Thoracic aorta (tissue), 2 donors: ENCODE measurements at regions not wholly inside any gene's neighbourhood (a gene's known extent, or its start where the extent isn't known, plus 50 kb on each side); places are given as distances from the start of the nearest gene placed in this dataset.
"Not testable (repeated sequence)": the region's sequence is repeated elsewhere in the genome, so short reads cannot be mapped to it uniquely, and the experiment has no call there.

Experiments used
- ATAC-seq: fragments of 150-250 bp; one replicate; pipeline ENCODE4 v1.8.0; 2017; ENCODE audit warnings: low read depth; ENCODE audit not compliant: insufficient number of reproducible peaks, low FRiP score
- DNase-seq: peaks from one replicate; pipeline ENCODE4 v3.0.0-alpha.2; 2020; ENCODE audit warnings: low spot score
- H3K27ac ChIP-seq, 2 donors: fragments of 200-600 bp; sonication (generic); 1 replicate in 1 of 2; 2 replicates in 1 of 2; pipeline ENCODE4 v1.5.1; 2016; ENCODE audit warnings: mild to moderate bottlenecking in 2 of 2, moderate library complexity in 2 of 2
- H3K27me3 ChIP-seq: fragments of 200-600 bp; sonication (generic); replicated peaks from 2 replicates; pipeline ENCODE4 v1.6.0; 2016; ENCODE audit warnings: mild to moderate bottlenecking; ENCODE audit not compliant: insufficient read depth
- H3K36me3 ChIP-seq: fragments of 200-600 bp; sonication (generic); one replicate; pipeline ENCODE4 v1.5.1; 2016
- H3K4me1 ChIP-seq, 2 donors: fragments of 200-600 bp; sonication (generic); 1 replicate in 1 of 2; 2 replicates in 1 of 2; pipeline versions ENCODE4 v1.5.1 to v1.6.0; 2016; ENCODE audit warnings: low read depth in 2 of 2, mild to moderate bottlenecking in 1 of 2; ENCODE audit not compliant: control insufficient read depth in 1 of 2
- H3K4me3 ChIP-seq: fragments of 200-600 bp; sonication (generic); 2 replicates; pipeline ENCODE4 v1.5.1; 2016; ENCODE audit warnings: mild to moderate bottlenecking
- H3K9me3 ChIP-seq: fragments of 200-600 bp; sonication (generic); 2 replicates; pipeline ENCODE4 v1.5.1; 2016
- TF ChIP-seq, protein P1 (sequence below): fragments of 200-600 bp; sonication (generic); IDR thresholded peaks from one replicate; pipeline ENCODE4 v1.5.1; 2019; ENCODE audit warnings: antibody characterized with exemption

DNA sequence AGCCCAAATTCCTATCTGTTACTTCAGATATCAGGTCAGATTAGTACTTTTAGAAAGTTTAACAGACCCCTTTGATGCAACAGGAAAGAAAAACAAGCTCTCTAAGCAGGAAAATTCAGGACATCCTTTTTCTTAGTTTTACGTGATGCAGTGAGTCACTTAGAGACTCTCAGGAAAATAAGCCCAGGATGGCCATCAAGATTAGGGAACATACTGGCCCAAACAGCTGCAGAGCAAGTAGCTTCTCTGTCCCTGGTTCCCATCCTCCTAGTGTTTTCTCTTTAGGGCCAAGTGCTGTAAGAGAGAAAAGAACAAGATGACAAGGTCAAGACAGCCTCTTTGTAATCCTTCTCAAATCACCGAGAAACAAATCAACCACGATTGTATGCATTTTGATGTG is 219.1 kb downstream of the ZNF674 start:
- peaks cover 0 to 19% of the 10 kb centered on the region in 2 donors for H3K4me1 ChIP-seq
- H3K4me3 ChIP-seq: no peak overlapping the region
- no peaks in the 10 kb centered on the region for H3K36me3 ChIP-seq
- peak overlapping the region; percentile 58 to 71 for H3K27ac ChIP-seq
- H3K9me3 ChIP-seq: no peaks in the 10 kb centered on the region
- no peak for DNase-seq
- no peak for ATAC-seq
- TF ChIP-seq, protein P1, sequence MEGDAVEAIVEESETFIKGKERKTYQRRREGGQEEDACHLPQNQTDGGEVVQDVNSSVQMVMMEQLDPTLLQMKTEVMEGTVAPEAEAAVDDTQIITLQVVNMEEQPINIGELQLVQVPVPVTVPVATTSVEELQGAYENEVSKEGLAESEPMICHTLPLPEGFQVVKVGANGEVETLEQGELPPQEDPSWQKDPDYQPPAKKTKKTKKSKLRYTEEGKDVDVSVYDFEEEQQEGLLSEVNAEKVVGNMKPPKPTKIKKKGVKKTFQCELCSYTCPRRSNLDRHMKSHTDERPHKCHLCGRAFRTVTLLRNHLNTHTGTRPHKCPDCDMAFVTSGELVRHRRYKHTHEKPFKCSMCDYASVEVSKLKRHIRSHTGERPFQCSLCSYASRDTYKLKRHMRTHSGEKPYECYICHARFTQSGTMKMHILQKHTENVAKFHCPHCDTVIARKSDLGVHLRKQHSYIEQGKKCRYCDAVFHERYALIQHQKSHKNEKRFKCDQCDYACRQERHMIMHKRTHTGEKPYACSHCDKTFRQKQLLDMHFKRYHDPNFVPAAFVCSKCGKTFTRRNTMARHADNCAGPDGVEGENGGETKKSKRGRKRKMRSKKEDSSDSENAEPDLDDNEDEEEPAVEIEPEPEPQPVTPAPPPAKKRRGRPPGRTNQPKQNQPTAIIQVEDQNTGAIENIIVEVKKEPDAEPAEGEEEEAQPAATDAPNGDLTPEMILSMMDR: no peak
- H3K27me3 ChIP-seq: no peaks in the 10 kb centered on the region

DNA sequence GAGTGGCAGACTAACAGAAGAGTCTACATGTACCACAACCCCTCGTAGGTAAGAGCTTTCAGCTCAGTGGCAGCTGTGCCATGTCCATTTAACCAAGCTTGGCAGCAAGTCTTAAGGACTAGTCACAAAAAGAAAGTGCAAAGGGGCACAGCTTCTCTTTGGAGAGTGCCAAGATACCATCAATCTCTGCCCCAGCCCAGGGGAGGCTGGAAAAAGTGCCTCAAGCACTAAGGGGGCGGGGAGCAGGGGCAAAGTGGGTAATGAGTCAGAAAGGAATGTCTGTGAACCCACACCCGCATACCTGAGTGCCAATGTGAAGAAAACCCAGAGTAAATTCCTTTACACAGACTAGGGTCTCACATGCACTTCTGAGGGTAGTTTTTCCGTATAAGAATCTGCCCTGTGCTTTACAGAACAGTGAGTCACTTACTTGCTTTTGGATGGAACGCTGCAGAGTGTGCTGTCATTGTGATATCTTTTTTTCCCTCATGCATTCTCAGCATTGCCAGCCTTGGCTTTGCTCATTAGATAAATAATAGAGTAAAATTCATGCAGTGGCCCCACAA is 219.8 kb downstream of the ZNF674 start:
- DNase-seq: no peak
- no peaks in the 10 kb centered on the region for H3K9me3 ChIP-seq
- H3K36me3 ChIP-seq: no peaks in the 10 kb centered on the region
- TF ChIP-seq, protein P1: no peak
- peak overlapping the region; percentile 58 to 71 for H3K27ac ChIP-seq
- H3K27me3 ChIP-seq: no peaks in the 10 kb centered on the region
- peak overlapping the region; percentile 41 for H3K4me3 ChIP-seq
- no peak for ATAC-seq
- H3K4me1 ChIP-seq: peaks cover 0 to 19% of the 10 kb centered on the region in 2 donors

DNA sequence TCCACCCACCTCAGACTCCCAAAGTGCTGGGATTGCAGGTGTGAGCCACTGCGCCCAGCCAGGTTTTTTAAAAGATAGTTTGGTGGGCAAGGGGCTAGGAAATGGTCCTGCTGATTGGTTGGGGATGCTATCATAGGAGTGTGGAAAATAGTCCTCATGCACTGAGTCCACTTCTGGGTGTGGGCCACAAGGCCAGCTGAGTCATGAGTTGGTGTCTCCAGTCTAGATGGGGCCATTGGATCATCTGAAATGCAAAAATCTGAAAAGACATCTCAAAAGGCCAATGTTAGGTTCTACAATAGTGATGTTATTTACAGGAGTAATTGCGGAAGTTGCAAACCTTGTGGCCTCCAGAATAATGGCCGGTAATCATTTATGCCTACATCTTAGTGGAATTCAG is 221.1 kb downstream of the ZNF674 start:
- TF ChIP-seq, protein P1: no peak
- H3K4me1 ChIP-seq: peaks cover 0 to 19% of the 10 kb centered on the region in 2 donors
- no peaks in the 10 kb centered on the region for H3K36me3 ChIP-seq
- no peak overlapping the region for H3K4me3 ChIP-seq
- ATAC-seq (no peak), DNase-seq (no peak)
- no peak overlapping the region for H3K27ac ChIP-seq
- H3K9me3 ChIP-seq: no peaks in the 10 kb centered on the region
- H3K27me3 ChIP-seq: no peaks in the 10 kb centered on the region

DNA sequence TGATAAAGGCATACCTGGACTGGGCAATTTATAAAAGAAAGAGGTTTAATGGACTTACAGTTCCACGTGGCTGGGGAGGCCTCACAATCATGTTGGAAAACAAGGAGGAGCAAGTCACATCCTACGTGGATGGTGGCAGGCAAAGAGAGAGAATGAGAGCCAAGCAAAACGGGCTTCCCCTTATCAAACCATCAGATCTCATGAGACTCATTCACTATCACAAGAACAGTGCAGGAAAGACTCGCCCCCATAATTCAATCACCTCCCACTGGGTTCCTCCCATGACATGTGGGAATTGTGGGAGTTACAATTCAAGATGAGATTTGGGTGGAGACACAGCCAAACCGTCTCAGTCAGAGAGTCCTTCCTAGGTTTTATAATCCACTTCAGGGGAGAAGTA is 222.3 kb downstream of the ZNF674 start:
- ATAC-seq, H3K27me3 ChIP-seq, H3K4me3 ChIP-seq, DNase-seq, H3K36me3 ChIP-seq, H3K27ac ChIP-seq, H3K9me3 ChIP-seq: not testable (repeated sequence)
- peaks cover 0 to 19% of the 10 kb centered on the region in 2 donors for H3K4me1 ChIP-seq

DNA sequence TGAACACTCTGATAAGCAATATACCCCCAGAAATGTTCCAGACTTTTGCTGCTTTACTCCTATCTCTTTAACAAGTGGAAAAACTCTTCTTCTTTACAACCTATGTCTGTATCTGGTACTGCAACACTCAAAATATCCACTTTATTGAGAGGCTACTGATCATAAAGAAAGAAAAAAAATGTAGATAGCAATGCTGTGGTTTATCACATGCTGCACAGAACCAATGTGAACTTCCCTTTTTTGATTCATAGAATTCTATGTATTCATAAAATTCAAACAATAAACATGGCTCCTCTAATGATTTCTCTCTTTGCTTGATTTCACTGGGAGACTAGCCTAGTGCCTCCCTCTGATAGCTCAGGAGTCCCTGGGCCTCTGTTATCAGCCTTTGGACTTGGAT is 223.5 kb downstream of the ZNF674 start:
- TF ChIP-seq, protein P1: no peak
- no peak overlapping the region for H3K27ac ChIP-seq
- no peaks in the 10 kb centered on the region for H3K9me3 ChIP-seq
- DNase-seq: no peak
- no peak overlapping the region for H3K4me3 ChIP-seq
- no peaks in the 10 kb centered on the region for H3K27me3 ChIP-seq
- no peaks in the 10 kb centered on the region for H3K36me3 ChIP-seq
- peaks cover 0 to 18% of the 10 kb centered on the region in 2 donors for H3K4me1 ChIP-seq
- no peak for ATAC-seq

DNA sequence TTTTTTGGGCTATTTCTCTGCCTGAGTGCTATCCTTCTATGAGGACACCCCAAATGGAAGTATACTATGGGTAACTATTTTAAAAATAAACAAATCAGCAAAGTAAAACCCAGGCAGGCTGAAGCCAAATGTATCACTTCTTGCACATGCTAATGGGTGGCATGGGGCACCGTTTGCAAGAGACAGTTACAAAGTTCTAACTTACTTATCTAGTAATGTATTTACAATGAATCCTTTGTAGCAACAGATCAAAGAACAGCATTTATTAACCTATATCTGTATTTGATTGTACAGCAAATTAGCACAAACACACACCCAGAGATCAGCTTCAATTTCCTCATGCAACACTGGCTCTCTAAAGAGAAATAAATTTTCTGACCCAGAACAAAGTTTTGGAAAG is 225.5 kb downstream of the ZNF674 start:
- DNase-seq (no peak), ATAC-seq (no peak)
- TF ChIP-seq, protein P1: no peak
- Histone ChIP-seq H3K4me1 (peaks cover 0 to 3% of the 10 kb centered on the region in 2 donors), H3K27me3 (no peaks in the 10 kb centered on the region), H3K36me3 (no peaks in the 10 kb centered on the region), H3K4me3 (no peak overlapping the region), H3K9me3 (no peaks in the 10 kb centered on the region), H3K27ac (no peak overlapping the region)
